ENCODE measurements at regions not wholly inside any gene's neighbourhood (a gene's known extent, or its start where the extent isn't known, plus 50 kb on each side); places are given as distances from the start of the nearest gene placed in this dataset.

DNA sequence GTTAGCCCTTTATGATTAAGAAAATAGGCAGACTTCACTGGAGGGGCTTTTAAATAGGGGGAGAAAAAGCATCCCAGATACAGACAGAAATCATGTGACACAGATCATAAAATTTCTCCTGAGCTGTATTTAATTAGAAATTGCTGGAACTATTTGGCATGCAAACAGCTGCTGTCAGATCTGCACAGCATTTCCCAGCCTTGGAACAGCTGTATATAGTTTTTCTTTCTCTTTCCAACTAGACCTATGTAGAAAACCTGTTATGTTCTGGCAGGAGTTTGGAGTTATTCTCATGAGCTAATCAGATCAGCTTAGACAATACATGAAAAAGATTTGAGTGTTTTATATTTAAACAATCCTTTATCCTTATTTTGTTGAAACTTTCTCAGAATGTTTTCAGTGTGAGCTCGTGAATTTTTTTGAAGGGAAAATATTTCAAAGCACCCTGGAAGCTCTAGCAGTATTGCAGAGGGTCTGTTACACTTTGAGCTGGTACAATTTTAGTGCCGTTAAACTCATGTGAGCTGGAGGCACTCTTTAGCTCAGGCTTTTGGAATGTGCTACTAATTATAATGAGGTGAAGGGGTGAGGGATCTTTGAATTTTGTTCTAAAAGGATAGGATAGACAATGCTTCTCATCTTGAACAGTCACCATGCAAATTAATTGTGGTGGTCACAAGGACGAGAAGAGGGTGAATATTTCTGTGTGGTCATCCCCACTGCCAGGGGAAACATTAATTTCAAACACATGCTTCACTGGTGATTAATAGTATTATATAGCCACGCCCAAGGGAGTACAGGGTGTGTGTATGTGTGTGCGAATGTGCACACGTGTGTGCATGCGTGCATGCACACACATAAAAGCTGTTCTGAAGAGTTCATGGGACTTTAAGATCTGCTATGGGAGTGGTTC, 239.4 kb upstream of the FBXL7 start:
- Histone ChIP-seq H3K4ac (ENCODE audit: low read depth, low read length) (no peak overlapping the region), H3K23ac (ENCODE audit: low read depth, low read length) (no peak overlapping the region), H4K5ac (ENCODE audit: low read depth, low read length) (no peak overlapping the region), H3K14ac (replicated peaks; ENCODE audit: low read depth, low read length) (no peak overlapping the region), H2BK20ac (ENCODE audit: low read depth, low read length) (no peak overlapping the region), H2BK5ac (ENCODE audit: low read depth, low read length, poor library complexity, severe bottlenecking) (no peak overlapping the region), H2AFZ (replicated peaks; ENCODE audit: low read length, poor library complexity) (no peak overlapping the region), H3K56ac (ENCODE audit: extremely low read depth, insufficient read depth, low read length) (no peak overlapping the region), H2AK5ac (ENCODE audit: low read depth, low read length) (no peak overlapping the region), H3K36me3 (ENCODE audit: control insufficient read depth, insufficient read depth, low read length) (no peaks in the 10 kb centered on the region), H3K4me3 (ENCODE audit: insufficient read depth, low read depth, low read length) (no peak overlapping the region), H4K8ac (ENCODE audit: low read depth in 2 of 2, low read length in 2 of 2) (no peak overlapping the region), H3K18ac (ENCODE audit: low read depth, low read length) (no peak overlapping the region), H3K9ac (ENCODE audit: low read depth, low read length) (no peak overlapping the region), H2AK9ac (replicated peaks; ENCODE audit: low read depth, low read length, poor library complexity) (no peak overlapping the region), H3K79me1 (ENCODE audit: low read depth in 1 of 2, low read length in 2 of 2) (no peaks in the 10 kb centered on the region), H2BK15ac (ENCODE audit: low read depth, low read length) (no peak overlapping the region), H4K20me1 (ENCODE audit: insufficient read depth, low read length) (no peaks in the 10 kb centered on the region), H3K27ac (ENCODE audit: insufficient read depth, low read length) (no peak overlapping the region), H3K27me3 (ENCODE audit: control insufficient read depth, insufficient read depth, low read length) (no peaks in the 10 kb centered on the region), H3K4me1 (ENCODE audit: control insufficient read depth, insufficient read depth, low read length) (no peaks in the 10 kb centered on the region; the same call in 1 of the 2 replicates), H4K91ac (ENCODE audit: insufficient read depth, low read depth, low read length) (no peak overlapping the region), H3K9me3 (ENCODE audit: control insufficient read depth, insufficient read depth, low read length) (no peaks in the 10 kb centered on the region), H3K4me2 (ENCODE audit: low read depth, low read length) (no peak overlapping the region), H3K9me1 (ENCODE audit: insufficient read depth, low read length) (no peaks in the 10 kb centered on the region), H2BK120ac (ENCODE audit: low read depth, low read length) (no peak overlapping the region)
- CTCF ChIA-PET: interaction anchor here (1.4 kb wide), 1 partner anchor 13 kb away, joined by 4 read pairs; no protein-coding TSS in a partner anchor
- ATAC-seq (ENCODE audit: low read depth) (no peak), DNase-seq (peak; percentile 3)
- POLR2A ChIA-PET (ENCODE audit: unreplicated experiment): no interaction called here
- 20% methylated on average over 1 of the region's 7 CpGs; no CpG with 5 or more reads in 1 of the 2 experiments for WGBS, 2 experiments (ENCODE audit: extremely low coverage in 2 of 2, insufficient read length in 1 of 2)
- in situ Hi-C loops (cut with MboI; ENCODE audit: low sequenced_read_pairs) (no loop called here), dilution Hi-C loops (cut with HindIII; ENCODE audit: low sequenced_read_pairs, unreplicated experiment) (no loop called here), intact Hi-C loops (cut with micrococcal nuclease) (no loop called here)
- BruUV-seq (replicated peaks): no TSS peak
- TF ChIP-seq BHLHE40 (IDR thresholded peaks at IDR 0.05; ENCODE audit: low read depth, low read length): no peak
- TF ChIP-seq, protein P1, sequence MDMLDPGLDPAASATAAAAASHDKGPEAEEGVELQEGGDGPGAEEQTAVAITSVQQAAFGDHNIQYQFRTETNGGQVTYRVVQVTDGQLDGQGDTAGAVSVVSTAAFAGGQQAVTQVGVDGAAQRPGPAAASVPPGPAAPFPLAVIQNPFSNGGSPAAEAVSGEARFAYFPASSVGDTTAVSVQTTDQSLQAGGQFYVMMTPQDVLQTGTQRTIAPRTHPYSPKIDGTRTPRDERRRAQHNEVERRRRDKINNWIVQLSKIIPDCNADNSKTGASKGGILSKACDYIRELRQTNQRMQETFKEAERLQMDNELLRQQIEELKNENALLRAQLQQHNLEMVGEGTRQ (IDR thresholded peaks at IDR 0.05; ENCODE audit: low read depth, low read length): no peak
- TF ChIP-seq CEBPB (IDR thresholded peaks at IDR 0.05; ENCODE audit: low read depth, low read length): no peak
- no peak for TF ChIP-seq NFE2L2 (IDR thresholded peaks at IDR 0.05; ENCODE audit: low read depth, low read length)
- TF ChIP-seq RAD21 (IDR thresholded peaks at IDR 0.05; ENCODE audit: low read length): no peak
- TF ChIP-seq MAZ (IDR thresholded peaks at IDR 0.05; ENCODE audit: borderline replicate concordance, low read depth, low read length): no peak
- TF ChIP-seq, protein P2, sequence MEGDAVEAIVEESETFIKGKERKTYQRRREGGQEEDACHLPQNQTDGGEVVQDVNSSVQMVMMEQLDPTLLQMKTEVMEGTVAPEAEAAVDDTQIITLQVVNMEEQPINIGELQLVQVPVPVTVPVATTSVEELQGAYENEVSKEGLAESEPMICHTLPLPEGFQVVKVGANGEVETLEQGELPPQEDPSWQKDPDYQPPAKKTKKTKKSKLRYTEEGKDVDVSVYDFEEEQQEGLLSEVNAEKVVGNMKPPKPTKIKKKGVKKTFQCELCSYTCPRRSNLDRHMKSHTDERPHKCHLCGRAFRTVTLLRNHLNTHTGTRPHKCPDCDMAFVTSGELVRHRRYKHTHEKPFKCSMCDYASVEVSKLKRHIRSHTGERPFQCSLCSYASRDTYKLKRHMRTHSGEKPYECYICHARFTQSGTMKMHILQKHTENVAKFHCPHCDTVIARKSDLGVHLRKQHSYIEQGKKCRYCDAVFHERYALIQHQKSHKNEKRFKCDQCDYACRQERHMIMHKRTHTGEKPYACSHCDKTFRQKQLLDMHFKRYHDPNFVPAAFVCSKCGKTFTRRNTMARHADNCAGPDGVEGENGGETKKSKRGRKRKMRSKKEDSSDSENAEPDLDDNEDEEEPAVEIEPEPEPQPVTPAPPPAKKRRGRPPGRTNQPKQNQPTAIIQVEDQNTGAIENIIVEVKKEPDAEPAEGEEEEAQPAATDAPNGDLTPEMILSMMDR (conservative IDR thresholded peaks at IDR 0.05; ENCODE audit: low read depth, low read length): no peak
- no peak for TF ChIP-seq POLR2A (IDR thresholded peaks at IDR 0.05; ENCODE audit: low read depth, low read length)
- TF ChIP-seq, protein P3, sequence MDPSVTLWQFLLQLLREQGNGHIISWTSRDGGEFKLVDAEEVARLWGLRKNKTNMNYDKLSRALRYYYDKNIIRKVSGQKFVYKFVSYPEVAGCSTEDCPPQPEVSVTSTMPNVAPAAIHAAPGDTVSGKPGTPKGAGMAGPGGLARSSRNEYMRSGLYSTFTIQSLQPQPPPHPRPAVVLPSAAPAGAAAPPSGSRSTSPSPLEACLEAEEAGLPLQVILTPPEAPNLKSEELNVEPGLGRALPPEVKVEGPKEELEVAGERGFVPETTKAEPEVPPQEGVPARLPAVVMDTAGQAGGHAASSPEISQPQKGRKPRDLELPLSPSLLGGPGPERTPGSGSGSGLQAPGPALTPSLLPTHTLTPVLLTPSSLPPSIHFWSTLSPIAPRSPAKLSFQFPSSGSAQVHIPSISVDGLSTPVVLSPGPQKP (IDR thresholded peaks at IDR 0.05; ENCODE audit: borderline replicate concordance, low read depth, low read length): no peak
- no peak for TF ChIP-seq MAFK (IDR thresholded peaks at IDR 0.05; ENCODE audit: low read depth, low read length)
- no peak for TF ChIP-seq CHD1 (IDR thresholded peaks at IDR 0.05; ENCODE audit: low read depth, low read length)
- TF ChIP-seq RFX5 (IDR thresholded peaks at IDR 0.05; ENCODE audit: low read depth, low read length): no peak
- TF ChIP-seq MXI1 (IDR thresholded peaks at IDR 0.05; ENCODE audit: borderline replicate concordance, low read depth, low read length): no peak
- no peak for TF ChIP-seq SMC3 (IDR thresholded peaks at IDR 0.05; ENCODE audit: low read depth, low read length)
- TF ChIP-seq RCOR1 (IDR thresholded peaks at IDR 0.05; ENCODE audit: insufficient replicate concordance, low read length): no peak

All from IMR-90 (cell line).